HuH-7 (cell line): ENCODE measurements at regions not wholly inside any gene's neighbourhood (a gene's known extent, or its start where the extent isn't known, plus 50 kb on each side); places are given as distances from the start of the nearest gene placed in this dataset.

ENCODE experiments used
- DNase-seq: peaks from one replicate; pipeline ENCODE4 v3.0.0; 2011; ENCODE audit warnings: low spot score

DNA sequence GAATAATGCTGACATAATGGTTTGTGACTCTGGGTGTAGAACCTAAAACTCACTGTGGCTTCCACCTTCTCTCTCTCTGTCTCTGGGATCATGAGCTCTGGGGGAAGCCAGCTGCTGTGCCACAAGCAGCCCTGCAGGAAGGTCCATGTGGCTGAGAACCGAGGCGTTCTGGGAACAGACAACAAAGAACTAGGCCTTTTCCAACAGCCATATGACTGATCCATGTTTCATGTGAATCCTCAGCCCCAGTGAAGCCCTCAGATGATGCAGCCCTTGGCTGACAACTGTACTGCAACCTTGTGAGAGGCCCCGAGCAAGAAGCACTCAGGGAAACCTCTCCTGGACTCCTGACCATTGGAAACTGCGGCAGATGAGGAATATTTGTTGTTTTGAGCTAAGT is 56.6 kb downstream of the HLA-G start:
- DNase-seq = no peak

DNA sequence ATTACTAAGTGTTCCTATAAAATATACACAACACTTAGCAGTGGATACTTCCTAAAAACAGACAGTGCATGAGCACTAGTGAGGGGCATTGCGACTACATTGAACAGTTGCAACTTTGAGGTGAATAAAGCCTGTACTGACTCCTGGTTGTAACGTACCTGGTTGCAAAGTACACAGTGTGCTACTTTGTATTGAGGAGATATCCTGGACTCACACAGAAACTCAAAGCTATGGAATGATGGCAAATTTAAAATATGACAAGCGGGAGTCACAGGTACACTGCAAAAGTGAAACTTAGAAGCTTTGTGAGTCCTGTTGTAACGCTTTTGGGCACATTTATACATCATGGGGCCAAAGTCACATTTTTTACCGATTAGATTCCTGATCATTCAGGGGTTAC is 55.6 kb upstream of the HLA-A start:
- no peak for DNase-seq

DNA sequence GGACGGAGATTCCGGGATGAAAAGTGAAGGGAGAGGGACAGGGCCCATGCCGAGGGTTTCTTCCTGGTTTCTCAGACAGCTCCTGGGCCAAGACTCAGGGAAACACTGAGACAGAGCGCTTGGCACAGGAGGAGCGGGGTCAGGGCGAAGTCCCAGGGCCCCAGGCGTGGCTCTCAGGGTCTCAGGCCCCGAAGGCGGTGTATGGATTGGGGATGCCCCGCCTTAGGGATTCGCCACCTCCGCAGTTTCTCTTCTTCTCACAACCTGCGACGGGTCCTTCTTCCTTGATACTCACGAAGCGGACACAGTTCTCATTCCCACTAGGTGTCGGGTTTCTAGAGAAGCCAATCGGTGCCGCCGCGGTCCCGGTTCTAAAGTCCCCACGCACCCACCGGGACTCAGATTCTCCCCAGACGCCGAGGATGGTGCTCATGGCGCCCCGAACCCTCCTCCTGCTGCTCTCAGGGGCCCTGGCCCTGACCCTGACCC is 55.0 kb upstream of the HLA-A start:
- peak; percentile 16 for DNase-seq

DNA sequence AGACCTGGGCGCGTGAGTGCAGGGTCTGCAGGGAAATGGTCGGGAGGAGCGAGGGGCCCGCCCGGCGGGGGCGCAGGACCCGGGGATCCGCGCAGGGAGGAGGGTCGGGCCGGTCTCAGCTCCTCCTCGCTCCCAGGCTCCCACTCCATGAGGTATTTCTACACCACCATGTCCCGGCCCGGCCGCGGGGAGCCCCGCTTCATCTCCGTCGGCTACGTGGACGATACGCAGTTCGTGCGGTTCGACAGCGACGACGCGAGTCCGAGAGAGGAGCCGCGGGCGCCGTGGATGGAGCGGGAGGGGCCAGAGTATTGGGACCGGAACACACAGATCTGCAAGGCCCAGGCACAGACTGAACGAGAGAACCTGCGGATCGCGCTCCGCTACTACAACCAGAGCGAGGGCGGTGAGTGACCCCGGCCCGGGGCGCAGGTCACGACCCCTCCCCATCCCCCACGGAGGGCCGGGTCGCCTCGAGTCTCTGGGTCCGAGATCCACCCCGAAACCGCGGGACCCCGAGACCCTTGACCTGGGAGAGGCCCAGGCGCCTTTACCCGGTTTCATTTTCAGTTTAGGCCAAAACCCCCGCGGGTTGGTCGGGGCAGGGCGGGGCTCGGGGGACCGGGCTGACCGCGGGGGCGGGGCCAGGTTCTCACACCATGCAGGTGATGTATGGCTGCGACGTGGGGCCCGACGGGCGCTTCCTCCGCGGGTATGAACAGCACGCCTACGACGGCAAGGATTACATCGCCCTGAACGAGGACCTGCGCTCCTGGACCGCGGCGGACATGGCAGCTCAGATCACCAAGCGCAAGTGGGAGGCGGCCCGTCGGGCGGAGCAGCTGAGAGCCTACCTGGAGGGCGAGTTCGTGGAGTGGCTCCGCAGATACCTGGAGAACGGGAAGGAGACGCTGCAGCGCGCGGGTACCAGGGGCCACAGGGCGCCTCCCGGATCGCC is 54.2 kb upstream of the HLA-A start:
- peak; percentile 28 for DNase-seq
